ENCODE measurements at regions not wholly inside any gene's neighbourhood (a gene's known extent, or its start where the extent isn't known, plus 50 kb on each side); places are given as distances from the start of the nearest gene placed in this dataset.
"Not testable (repeated sequence)": the region's sequence is repeated elsewhere in the genome, so short reads cannot be mapped to it uniquely, and the experiment has no call there.

- no peak overlapping the region for H3K4me3 ChIP-seq (ENCODE audit: low read depth, low read length)
- DNase-seq (ENCODE audit: low read depth): no peak
- no peak for TF ChIP-seq CTCF (conservative IDR thresholded peaks at IDR 0.05; ENCODE audit: low read depth, low read length)
Observed at GRCh38 chr4:187090401-187090800, 366.7 kb upstream of the FAT1 start.

DNA sequence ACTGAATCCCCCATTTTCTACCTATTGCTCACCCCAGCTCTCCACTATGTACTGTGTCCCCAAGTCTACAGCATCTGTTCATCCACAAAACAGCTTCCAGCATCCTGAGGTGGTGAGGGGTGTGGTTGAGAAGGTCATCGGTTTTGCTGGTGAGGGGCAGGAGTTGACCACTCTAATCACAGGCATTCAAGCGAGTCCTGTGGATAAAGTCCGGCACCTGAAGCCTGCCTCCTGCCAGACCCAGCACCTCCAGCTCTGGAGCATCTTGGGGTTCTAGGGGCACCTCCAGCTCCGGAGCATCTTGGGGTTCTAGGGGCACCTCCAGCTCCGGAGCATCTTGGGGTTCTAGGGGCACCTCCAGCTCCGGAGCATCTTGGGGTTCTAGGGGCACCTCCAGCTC, 367.2 kb upstream of the FAT1 start:
- DNase-seq (ENCODE audit: low read depth); H3K4me3 ChIP-seq (ENCODE audit: low read depth, low read length): not testable (repeated sequence)

- no peak overlapping the region for H3K4me3 ChIP-seq (ENCODE audit: low read depth, low read length)
- TF ChIP-seq CTCF (conservative IDR thresholded peaks at IDR 0.05; ENCODE audit: low read depth, low read length): no peak
- DNase-seq (ENCODE audit: low read depth): no peak
Observed at GRCh38 chr4:187094144-187094543, 370.5 kb upstream of the FAT1 start.

- no peak for DNase-seq (ENCODE audit: low read depth)
- TF ChIP-seq CTCF (conservative IDR thresholded peaks at IDR 0.05; ENCODE audit: low read depth, low read length): no peak
- no peak overlapping the region for H3K4me3 ChIP-seq (ENCODE audit: low read depth, low read length)
Observed at GRCh38 chr4:187098429-187098828, 374.8 kb upstream of the FAT1 start.

- no peak for DNase-seq (ENCODE audit: low read depth)
- no peak for TF ChIP-seq CTCF (conservative IDR thresholded peaks at IDR 0.05; ENCODE audit: low read depth, low read length)
- H3K4me3 ChIP-seq (ENCODE audit: low read depth, low read length): no peak overlapping the region
Observed at GRCh38 chr4:187103351-187103750, 379.7 kb upstream of the FAT1 start.

GRCh38 chr4:187108845-187109244, 385.2 kb upstream of the FAT1 start:
- TF ChIP-seq CTCF (conservative IDR thresholded peaks at IDR 0.05; ENCODE audit: low read depth, low read length): no peak
- H3K4me3 ChIP-seq (ENCODE audit: low read depth, low read length): no peak overlapping the region

GRCh38 chr4:187109636-187110035, 386.0 kb upstream of the FAT1 start:
- no peak overlapping the region for H3K4me3 ChIP-seq (ENCODE audit: low read depth, low read length)
- TF ChIP-seq CTCF (conservative IDR thresholded peaks at IDR 0.05; ENCODE audit: low read depth, low read length): no peak
- no peak for DNase-seq (ENCODE audit: low read depth)

More at GRCh38 chr4:187108845-187109244, 385.2 kb upstream of the FAT1 start:
- DNase-seq (ENCODE audit: low read depth): no peak

- no peak overlapping the region for H3K4me3 ChIP-seq (ENCODE audit: low read depth, low read length)
- DNase-seq (ENCODE audit: low read depth): no peak
- TF ChIP-seq CTCF (conservative IDR thresholded peaks at IDR 0.05; ENCODE audit: low read depth, low read length): no peak
Observed at GRCh38 chr4:187118166-187118565, 394.5 kb upstream of the FAT1 start.
